ENCODE measurements at regions not wholly inside any gene's neighbourhood (a gene's known extent, or its start where the extent isn't known, plus 50 kb on each side); places are given as distances from the start of the nearest gene placed in this dataset.

- no peak overlapping the region for H4K91ac ChIP-seq (replicated peaks; ENCODE audit: insufficient read length, low read length)
- FAIRE-seq = no peak
- no peak overlapping the region for H3K4me2 ChIP-seq (ENCODE audit: insufficient read depth in 1 of 2, low read depth in 2 of 2, low read length in 2 of 2)
- no peak overlapping the region for H2BK120ac ChIP-seq (replicated peaks; ENCODE audit: low read depth, low read length)
- H2BK5ac ChIP-seq (ENCODE audit: low read depth, low read length) = no peak overlapping the region
- H4K20me1 ChIP-seq (replicated peaks in 1 of 2; ENCODE audit: control insufficient read depth in 1 of 2, insufficient read depth in 2 of 2, low read length in 2 of 2) = no peaks in the 10 kb centered on the region
- POLR2A ChIA-PET (ENCODE audit: partially characterized antibody) = no interaction called here
- H3K79me2 ChIP-seq (ENCODE audit: control insufficient read depth in 1 of 2, insufficient read depth in 2 of 2, low read length in 2 of 2) = no peaks in the 10 kb centered on the region
- H3K27me3 ChIP-seq (replicated peaks in 1 of 4; ENCODE audit: control insufficient read depth in 3 of 4, extremely low read depth in 1 of 4, insufficient read depth in 3 of 4, low read length in 3 of 4) = no peaks in the 10 kb centered on the region
- no peak overlapping the region for H2AK5ac ChIP-seq (ENCODE audit: low read depth, low read length)
- no peak overlapping the region for H2BK12ac ChIP-seq (ENCODE audit: low read depth, low read length)
- H3K4me3 ChIP-seq (ENCODE audit: extremely low read depth in 1 of 4, insufficient read depth in 2 of 4, low read depth in 3 of 4, low read length in 4 of 4) = no peak overlapping the region
- H3K23me2 ChIP-seq (ENCODE audit: low read depth, low read length) = no peaks in the 10 kb centered on the region
- H3K4me1 ChIP-seq (replicated peaks in 1 of 4; ENCODE audit: control insufficient read depth in 3 of 4, insufficient read depth in 4 of 4, low read length in 3 of 4) = peaks cover 0 to 4% (median under 1%) of the 10 kb centered on the region in 4 experiments; a peak in 1 of 7 replicates
- CTCF ChIA-PET (ENCODE audit: partially characterized antibody) = interaction anchor here (1.1 to 1.3 kb wide), 2 partner anchors 107 to 200 kb away, joined by 3 read pairs; no protein-coding TSS in a partner anchor
- H2BK15ac ChIP-seq (ENCODE audit: low read length) = no peak overlapping the region
- no peak overlapping the region for H4K5ac ChIP-seq (ENCODE audit: insufficient read length, low read depth, low read length)
- no peak overlapping the region for H3K9ac ChIP-seq (replicated peaks in 1 of 4; ENCODE audit: extremely low read depth in 1 of 4, low read depth in 3 of 4, low read length in 3 of 4)
- no peak overlapping the region for H3K4ac ChIP-seq (replicated peaks; ENCODE audit: insufficient read length, low read depth, low read length)
- H3K36me3 ChIP-seq (ENCODE audit: control insufficient read depth in 2 of 4, insufficient read depth in 4 of 4, low read length in 3 of 4) = no peaks in the 10 kb centered on the region
- no peak overlapping the region for H3K56ac ChIP-seq (replicated peaks; ENCODE audit: insufficient read length, low read depth, low read length)
- no peaks in the 10 kb centered on the region for H3K79me1 ChIP-seq (ENCODE audit: low read depth, low read length)
- H3K23ac ChIP-seq (ENCODE audit: insufficient read length) = no peak overlapping the region
- no peak overlapping the region for H3K18ac ChIP-seq (ENCODE audit: extremely low read depth, low read length)
- no peak overlapping the region for H2AFZ ChIP-seq (ENCODE audit: low read length)
- no peak overlapping the region for H3K14ac ChIP-seq (ENCODE audit: insufficient read length)
- H2BK20ac ChIP-seq (ENCODE audit: low read length) = no peak overlapping the region
- DNase-seq (ENCODE audit: low read depth in 1 of 2, low spot score in 2 of 2) = no peak
- H3K9me3 ChIP-seq (ENCODE audit: insufficient read depth in 2 of 2, low read depth in 1 of 2, low read length in 1 of 2) = no peaks in the 10 kb centered on the region
- H4K8ac ChIP-seq (ENCODE audit: extremely low read depth, insufficient read depth, low read length) = no peak overlapping the region
- no peak overlapping the region for H3K27ac ChIP-seq (ENCODE audit: low read depth, low read length)
- no peak for TF ChIP-seq SP4 (IDR thresholded peaks at IDR 0.05; ENCODE audit: low read length)
- no peak for TF ChIP-seq SAP30 (IDR thresholded peaks at IDR 0.05; ENCODE audit: insufficient read depth, insufficient replicate concordance, low read length)
- no peak for TF ChIP-seq PHF8 (conservative IDR thresholded peaks at IDR 0.05; ENCODE audit: low read depth, low read length)
- TF ChIP-seq JUN (IDR thresholded peaks at IDR 0.05; ENCODE audit: low read depth, low read length) = no peak
- no peak for TF ChIP-seq RXRA (IDR thresholded peaks at IDR 0.05; ENCODE audit: insufficient read depth, low read depth, low read length)
- no peak for TF ChIP-seq NRF1 (IDR thresholded peaks at IDR 0.05; ENCODE audit: low read depth, low read length)
- TF ChIP-seq MAX (IDR thresholded peaks at IDR 0.05) = no peak
- no peak for TF ChIP-seq SRF (IDR thresholded peaks at IDR 0.05; ENCODE audit: low read depth, low read length)
- no peak for TF ChIP-seq SIRT6 (IDR thresholded peaks at IDR 0.05; ENCODE audit: low read length)
- TF ChIP-seq ZNF274 (IDR thresholded peaks at IDR 0.05; ENCODE audit: borderline replicate concordance, extremely low read depth, low read length) = no peak
- TF ChIP-seq RFX5 (IDR thresholded peaks at IDR 0.05; ENCODE audit: borderline replicate concordance, low read depth, low read length) = no peak
- TF ChIP-seq ASH2L (IDR thresholded peaks at IDR 0.05; ENCODE audit: low read length) = no peak
- TF ChIP-seq NANOG (IDR thresholded peaks at IDR 0.05; ENCODE audit: insufficient read depth, low read depth, low read length, poor library complexity, severe bottlenecking) = no peak
- no peak for TF ChIP-seq GABPA (IDR thresholded peaks at IDR 0.05; ENCODE audit: borderline replicate concordance, insufficient read depth, low read length)
- no peak for TF ChIP-seq TCF12 (IDR thresholded peaks at IDR 0.05; ENCODE audit: low read depth, low read length)
- no peak for TF ChIP-seq CBX8 (IDR thresholded peaks at IDR 0.05; ENCODE audit: borderline replicate concordance, low read depth, low read length)
- TF ChIP-seq JUND (IDR thresholded peaks at IDR 0.05; ENCODE audit: low read length) = no peak
These were observed 321.3 kb upstream of the TMEM229A start for GRCh38 chr7:124354201-124354600.
